LNCAP (cell line): ENCODE measurements at regions not wholly inside any gene's neighbourhood (a gene's known extent, or its start where the extent isn't known, plus 50 kb on each side); places are given as distances from the start of the nearest gene placed in this dataset.

Experiments
- TF ChIP-seq, protein P1 (sequence below): fragments of 450-650 bp; IDR thresholded peaks from 2 replicates; pipeline ENCODE4 v1.5.1; 2017; ENCODE audit warnings: mild to moderate bottlenecking

- TF ChIP-seq, protein P1, sequence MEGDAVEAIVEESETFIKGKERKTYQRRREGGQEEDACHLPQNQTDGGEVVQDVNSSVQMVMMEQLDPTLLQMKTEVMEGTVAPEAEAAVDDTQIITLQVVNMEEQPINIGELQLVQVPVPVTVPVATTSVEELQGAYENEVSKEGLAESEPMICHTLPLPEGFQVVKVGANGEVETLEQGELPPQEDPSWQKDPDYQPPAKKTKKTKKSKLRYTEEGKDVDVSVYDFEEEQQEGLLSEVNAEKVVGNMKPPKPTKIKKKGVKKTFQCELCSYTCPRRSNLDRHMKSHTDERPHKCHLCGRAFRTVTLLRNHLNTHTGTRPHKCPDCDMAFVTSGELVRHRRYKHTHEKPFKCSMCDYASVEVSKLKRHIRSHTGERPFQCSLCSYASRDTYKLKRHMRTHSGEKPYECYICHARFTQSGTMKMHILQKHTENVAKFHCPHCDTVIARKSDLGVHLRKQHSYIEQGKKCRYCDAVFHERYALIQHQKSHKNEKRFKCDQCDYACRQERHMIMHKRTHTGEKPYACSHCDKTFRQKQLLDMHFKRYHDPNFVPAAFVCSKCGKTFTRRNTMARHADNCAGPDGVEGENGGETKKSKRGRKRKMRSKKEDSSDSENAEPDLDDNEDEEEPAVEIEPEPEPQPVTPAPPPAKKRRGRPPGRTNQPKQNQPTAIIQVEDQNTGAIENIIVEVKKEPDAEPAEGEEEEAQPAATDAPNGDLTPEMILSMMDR: no peak
Measured at GRCh38 chrY:10973422-10973821, 1445.7 kb downstream of the TSPY10 start.

- TF ChIP-seq, protein P1: no peak
Measured at GRCh38 chrY:10986655-10987054, 1459.0 kb downstream of the TSPY10 start.

GRCh38 chrY:10987626-10988025, 1459.9 kb downstream of the TSPY10 start:
- TF ChIP-seq, protein P1: no peak

DNA sequence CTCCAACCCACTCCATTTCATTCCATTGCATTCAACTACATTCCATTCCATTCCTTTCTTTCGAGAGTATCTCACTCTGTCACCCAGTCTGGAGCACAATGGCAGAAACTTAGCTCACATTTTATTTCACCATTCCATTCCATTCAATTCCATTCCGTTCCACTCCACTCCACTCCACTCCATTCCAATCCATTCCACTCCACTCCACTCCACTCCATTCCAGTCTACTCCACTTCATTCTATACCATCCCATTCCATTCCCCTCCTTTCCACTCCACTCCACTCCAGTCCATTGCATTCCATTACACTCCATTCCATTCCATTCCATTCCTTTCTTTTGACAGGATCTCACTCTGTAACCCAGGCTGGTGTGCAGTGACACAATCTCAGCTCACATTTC, 1466.3 kb downstream of the TSPY10 start:
- TF ChIP-seq, protein P1: no peak

GRCh38 chrY:11022734-11023133, 1495.1 kb downstream of the TSPY10 start:
- TF ChIP-seq, protein P1: no peak

DNA sequence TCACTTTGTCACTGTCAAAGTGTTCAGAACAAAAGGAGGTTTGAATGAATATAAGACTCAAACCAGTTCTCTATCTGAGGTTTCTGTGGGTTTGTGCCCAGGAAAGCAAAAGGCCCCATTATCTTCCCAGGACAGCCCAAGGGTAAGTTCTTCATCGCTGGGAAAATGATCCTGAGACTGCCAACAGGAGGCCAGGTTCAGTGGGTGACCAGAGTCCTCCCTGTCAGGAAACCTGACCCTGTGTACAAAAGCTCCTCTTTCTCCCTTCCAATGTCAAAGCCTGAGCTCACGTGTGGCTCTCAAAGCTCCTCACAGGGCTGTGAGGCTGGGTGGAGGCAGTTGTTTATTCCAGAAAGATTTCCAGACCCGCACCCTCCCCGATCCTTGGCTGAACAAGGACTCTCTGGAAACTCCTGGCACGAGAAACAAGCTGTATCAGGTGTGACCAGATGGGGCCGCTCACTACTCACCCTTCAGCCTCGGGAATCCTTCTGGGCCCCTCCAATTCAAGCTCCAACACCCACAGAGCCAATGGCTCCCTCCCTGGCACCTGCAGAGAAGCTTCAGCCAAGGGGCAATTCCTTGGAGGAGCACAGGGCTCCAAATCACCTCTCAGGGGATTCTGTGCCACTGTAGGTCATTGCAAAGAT, 1516.7 kb downstream of the TSPY10 start:
- TF ChIP-seq, protein P1: no peak

DNA sequence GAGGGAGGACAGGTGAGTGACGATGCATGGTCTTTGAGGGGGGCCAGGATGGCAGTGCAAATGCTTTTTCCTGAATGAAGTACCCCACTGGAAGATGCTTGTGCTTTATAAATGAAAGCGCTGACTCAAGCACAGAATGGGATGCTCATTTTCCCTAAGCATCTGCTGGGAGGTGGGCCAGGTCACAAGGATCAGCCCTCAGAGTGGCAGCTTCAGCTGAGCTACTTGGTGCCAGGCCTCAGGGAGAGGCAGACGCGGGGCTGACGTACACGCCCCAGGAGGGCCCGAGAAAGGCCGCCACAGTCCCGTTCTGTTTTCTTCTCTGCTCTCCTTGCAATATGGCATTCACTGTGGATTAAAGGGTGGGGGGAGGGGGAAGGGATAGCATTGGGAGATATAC, 1535.8 kb downstream of the TSPY10 start:
- TF ChIP-seq, protein P1: no peak

DNA sequence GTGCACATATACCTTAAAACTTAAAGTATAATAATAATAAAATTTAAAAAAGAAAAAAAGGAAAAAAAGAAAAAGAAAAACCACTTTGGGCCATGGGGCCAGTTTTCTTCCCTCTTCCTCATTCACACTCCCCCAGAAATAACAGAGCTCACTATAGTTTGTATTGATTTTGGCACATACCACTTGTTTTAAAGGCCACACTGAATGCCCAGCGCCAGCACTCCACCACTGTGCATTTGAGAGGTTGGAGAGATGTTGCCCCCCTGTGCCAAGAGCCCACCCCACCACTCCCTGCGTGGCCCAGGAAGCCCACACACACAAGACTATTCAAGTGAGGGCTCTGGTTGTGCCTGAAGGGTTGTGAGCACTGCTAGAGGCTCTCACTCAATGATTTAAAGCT, 1536.3 kb downstream of the TSPY10 start:
- TF ChIP-seq, protein P1: no peak
